IgD-negative memory B cell (primary cell): ENCODE measurements at regions not wholly inside any gene's neighbourhood (a gene's known extent, or its start where the extent isn't known, plus 50 kb on each side); places are given as distances from the start of the nearest gene placed in this dataset.

Experiments
- H3K27ac Mint-ChIP-seq, 3 donors: one replicate each; pipeline ENCODE4 v1.8.0; 2020 to 2022; ENCODE audit warnings: mild to moderate bottlenecking in 3 of 3, mixed read lengths in 3 of 3, moderate library complexity in 1 of 3
- H3K27me3 Mint-ChIP-seq: one replicate; pipeline ENCODE4 v1.8.0; 2021; ENCODE audit warnings: mixed read lengths
- H3K36me3 Mint-ChIP-seq: one replicate; pipeline ENCODE4 v1.8.0; 2020; ENCODE audit warnings: mild to moderate bottlenecking, mixed read lengths
- H3K4me1 Mint-ChIP-seq, 3 donors: one replicate each; pipeline ENCODE4 v1.8.0; 2020 to 2022; ENCODE audit warnings: mixed read lengths in 3 of 3, mild to moderate bottlenecking in 1 of 3
- H3K4me3 Mint-ChIP-seq, 4 donors: one replicate each; pipeline ENCODE4 v1.8.0; 2020 to 2022; ENCODE audit warnings: mild to moderate bottlenecking in 4 of 4, mixed read lengths in 4 of 4, moderate library complexity in 3 of 4
- H3K9me3 Mint-ChIP-seq, 3 donors: one replicate each; pipeline ENCODE4 v1.8.0; 2020 to 2021; ENCODE audit warnings: mixed read lengths in 3 of 3, mild to moderate bottlenecking in 1 of 3

DNA sequence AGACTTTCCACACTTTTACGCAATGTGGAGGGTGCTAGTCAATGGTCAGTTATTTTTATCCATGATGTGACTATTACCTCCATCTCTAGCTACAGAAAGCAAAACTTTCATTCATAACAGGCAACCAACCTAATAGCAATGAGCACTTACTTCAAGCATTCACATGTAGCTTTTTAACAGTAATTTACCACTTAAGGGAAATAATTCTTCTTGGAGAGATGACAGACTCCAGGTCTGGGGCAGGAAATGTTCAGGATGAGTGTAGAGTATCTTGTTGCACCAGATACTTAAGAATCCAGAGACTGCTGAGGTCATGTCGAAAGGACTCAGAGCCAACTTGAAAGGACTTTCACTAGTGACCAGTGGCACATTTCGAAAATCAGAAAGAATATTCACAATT, 347.6 kb downstream of the CHRM3 start:
- peak overlapping the region in 1 of 3 donors; percentile 47 for H3K27ac Mint-ChIP-seq
- no peaks in the 10 kb centered on the region for H3K27me3 Mint-ChIP-seq
- H3K36me3 Mint-ChIP-seq, result no peaks in the 10 kb centered on the region
- no peaks in the 10 kb centered on the region for H3K9me3 Mint-ChIP-seq
- no peaks in the 10 kb centered on the region for H3K4me1 Mint-ChIP-seq
- H3K4me3 Mint-ChIP-seq, result no peak overlapping the region

DNA sequence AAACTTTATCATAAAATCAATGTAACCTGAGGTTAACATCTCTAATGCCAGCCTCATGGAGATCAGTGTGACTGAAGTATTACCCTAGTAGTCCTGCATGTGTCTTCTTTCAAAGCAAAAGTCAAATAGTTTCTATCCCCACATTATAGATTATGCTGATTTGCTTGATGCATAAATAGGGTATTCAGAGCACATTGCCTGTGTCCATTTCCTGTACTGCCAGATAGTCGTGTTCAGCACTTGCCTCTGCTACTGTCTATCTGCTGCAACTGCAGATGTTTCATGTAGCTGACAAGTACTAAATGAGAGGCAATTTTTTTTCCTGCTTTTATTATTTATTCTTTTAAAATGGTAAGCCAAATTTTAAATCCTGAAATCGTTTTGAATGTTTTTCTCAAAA, 348.7 kb downstream of the CHRM3 start:
- no peaks in the 10 kb centered on the region for H3K36me3 Mint-ChIP-seq
- no peak overlapping the region for H3K27ac Mint-ChIP-seq
- no peaks in the 10 kb centered on the region for H3K27me3 Mint-ChIP-seq
- H3K4me1 Mint-ChIP-seq, result no peaks in the 10 kb centered on the region
- H3K4me3 Mint-ChIP-seq, result no peak overlapping the region
- peaks cover 0 to 7% (median 2%) of the 10 kb centered on the region in 3 donors for H3K9me3 Mint-ChIP-seq

DNA sequence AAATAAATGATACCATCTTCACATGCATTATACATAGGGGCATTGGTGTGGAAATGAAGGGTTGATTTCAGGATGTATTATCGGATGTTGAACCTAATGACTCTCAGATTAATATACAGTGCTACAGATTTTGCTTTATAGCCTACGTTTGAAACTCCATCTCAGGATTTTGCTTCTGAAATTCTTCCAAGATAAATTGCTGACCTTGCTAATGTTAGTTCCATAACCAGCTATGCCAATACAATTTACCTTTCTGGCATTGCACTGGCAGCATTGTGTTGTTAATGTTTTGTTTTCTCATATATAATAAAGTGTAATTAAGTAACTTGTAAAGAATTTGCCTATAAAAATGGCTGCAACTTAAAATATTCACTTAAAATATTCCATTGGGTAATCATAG, 350.1 kb downstream of the CHRM3 start:
- H3K27me3 Mint-ChIP-seq, result no peaks in the 10 kb centered on the region

DNA sequence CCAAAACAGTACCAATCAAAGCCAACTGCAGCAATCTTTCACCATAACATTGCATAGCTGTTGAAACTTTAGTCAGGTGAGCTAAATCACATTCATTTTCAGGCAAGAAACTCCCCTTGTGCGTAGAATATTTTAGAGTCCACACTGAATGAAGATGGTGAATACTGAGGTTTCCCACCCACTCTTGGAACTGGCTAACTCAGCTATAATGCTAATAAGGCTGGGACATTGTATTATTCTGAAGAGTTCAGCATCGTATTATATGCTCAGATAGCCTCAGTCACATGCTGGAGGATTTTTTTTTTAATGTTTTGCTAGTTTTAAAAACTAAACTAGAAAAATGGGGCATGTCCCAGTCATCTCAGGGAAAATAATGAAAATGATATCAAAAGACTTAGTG, 352.3 kb upstream of the FMN2 start:
- H3K27ac Mint-ChIP-seq, result no peak overlapping the region
- H3K4me3 Mint-ChIP-seq, result no peak overlapping the region
- H3K4me1 Mint-ChIP-seq, result no peaks in the 10 kb centered on the region
- no peaks in the 10 kb centered on the region for H3K27me3 Mint-ChIP-seq
- H3K36me3 Mint-ChIP-seq, result no peaks in the 10 kb centered on the region
- H3K9me3 Mint-ChIP-seq, result peaks cover 0 to 11% (median 2%) of the 10 kb centered on the region in 3 donors

More for the DNA sequence above, 350.1 kb downstream of the CHRM3 start:
- Mint-ChIP-seq H3K4me1 (no peaks in the 10 kb centered on the region), H3K36me3 (no peaks in the 10 kb centered on the region), H3K27ac (no peak overlapping the region), H3K4me3 (no peak overlapping the region), H3K9me3 (peaks cover 0 to 7% (median 2%) of the 10 kb centered on the region in 3 donors)

DNA sequence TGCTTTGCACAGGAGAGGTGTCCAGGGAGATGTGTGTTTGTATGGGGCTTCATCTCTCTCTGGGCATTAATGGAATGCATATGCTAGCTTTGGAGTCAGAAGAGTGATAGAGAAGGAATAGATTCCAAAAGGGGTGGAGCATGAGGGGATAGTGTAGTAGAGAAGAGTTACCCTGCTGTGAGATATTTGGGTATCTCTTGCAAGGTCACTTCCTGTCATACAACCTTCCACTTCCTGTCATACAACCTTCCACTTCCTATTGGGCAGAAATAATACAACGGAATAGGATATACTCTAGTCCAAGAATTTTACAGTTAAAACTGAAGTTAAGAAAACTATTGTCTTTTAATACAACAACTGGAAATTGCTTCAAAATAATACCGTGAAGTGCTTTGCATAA, 351.8 kb upstream of the FMN2 start:
- H3K4me1 Mint-ChIP-seq, result no peaks in the 10 kb centered on the region
- H3K4me3 Mint-ChIP-seq, result peak overlapping the region in 1 of 4 donors; percentile 67
- H3K36me3 Mint-ChIP-seq, result no peaks in the 10 kb centered on the region
- no peaks in the 10 kb centered on the region for H3K27me3 Mint-ChIP-seq
- H3K27ac Mint-ChIP-seq, result no peak overlapping the region
- H3K9me3 Mint-ChIP-seq, result peaks cover 0 to 11% (median 2%) of the 10 kb centered on the region in 3 donors

DNA sequence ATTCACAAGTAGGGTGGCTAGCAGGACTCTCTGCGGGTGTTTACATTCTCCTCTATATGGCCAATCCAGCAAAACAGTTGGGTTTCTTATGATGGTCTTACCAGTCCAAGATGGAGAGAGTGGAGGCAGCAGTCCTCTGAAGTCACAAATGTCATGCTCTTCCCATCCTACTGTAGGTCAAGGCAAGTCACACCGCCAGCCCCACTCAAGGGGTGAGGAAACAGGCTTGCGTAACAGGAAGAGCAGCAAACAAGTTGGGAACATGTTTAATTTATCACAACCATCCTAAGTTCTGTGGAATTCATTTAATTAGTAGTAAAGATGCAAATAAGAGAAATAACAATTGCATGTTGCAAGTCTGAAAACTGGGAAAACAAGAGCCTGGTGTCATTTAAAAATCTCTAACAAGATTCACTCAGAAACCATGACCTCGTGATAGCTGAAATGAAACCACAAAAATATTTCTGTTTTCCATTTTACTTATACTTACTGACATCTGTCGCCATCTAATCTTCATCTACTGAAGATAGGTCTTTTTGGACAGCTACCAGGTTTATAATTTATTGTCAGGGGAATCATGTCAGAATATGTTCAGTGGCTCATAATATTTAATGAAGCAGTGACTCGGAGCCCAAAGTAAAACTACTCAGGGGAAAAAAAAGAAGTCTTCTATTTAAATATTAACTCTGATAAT, 349.1 kb upstream of the FMN2 start:
- no peaks in the 10 kb centered on the region for H3K36me3 Mint-ChIP-seq
- no peak overlapping the region for H3K27ac Mint-ChIP-seq
- H3K4me3 Mint-ChIP-seq, result no peak overlapping the region
- H3K27me3 Mint-ChIP-seq, result no peaks in the 10 kb centered on the region
- no peaks in the 10 kb centered on the region for H3K4me1 Mint-ChIP-seq
- peaks cover 0 to 11% (median 2%) of the 10 kb centered on the region in 3 donors for H3K9me3 Mint-ChIP-seq

DNA sequence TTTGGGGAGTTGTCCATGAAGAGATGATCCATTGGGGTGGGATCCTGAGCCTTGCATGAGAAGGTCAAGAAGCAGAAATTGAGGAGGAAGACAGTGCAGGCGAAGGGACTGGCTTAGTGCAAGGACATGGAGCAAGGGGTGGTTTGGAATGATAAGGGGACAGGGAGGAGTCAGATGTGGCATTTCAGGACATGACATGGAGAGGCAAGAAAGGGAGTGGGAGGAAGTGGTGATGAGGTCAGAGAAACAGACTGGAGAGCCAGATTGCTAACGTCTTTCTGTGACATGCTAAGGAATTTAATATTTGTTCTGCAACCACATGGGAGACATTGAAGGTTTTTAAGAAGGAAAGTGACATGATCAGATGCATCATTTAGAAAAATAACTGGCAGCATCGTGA, 346.8 kb upstream of the FMN2 start:
- H3K36me3 Mint-ChIP-seq, result no peaks in the 10 kb centered on the region
- H3K27me3 Mint-ChIP-seq, result peaks cover under 1% of the 10 kb centered on the region
- H3K27ac Mint-ChIP-seq, result no peak overlapping the region
- no peak overlapping the region for H3K4me3 Mint-ChIP-seq
- H3K4me1 Mint-ChIP-seq, result no peaks in the 10 kb centered on the region
- peaks cover 0 to 6% (median under 1%) of the 10 kb centered on the region in 3 donors for H3K9me3 Mint-ChIP-seq

DNA sequence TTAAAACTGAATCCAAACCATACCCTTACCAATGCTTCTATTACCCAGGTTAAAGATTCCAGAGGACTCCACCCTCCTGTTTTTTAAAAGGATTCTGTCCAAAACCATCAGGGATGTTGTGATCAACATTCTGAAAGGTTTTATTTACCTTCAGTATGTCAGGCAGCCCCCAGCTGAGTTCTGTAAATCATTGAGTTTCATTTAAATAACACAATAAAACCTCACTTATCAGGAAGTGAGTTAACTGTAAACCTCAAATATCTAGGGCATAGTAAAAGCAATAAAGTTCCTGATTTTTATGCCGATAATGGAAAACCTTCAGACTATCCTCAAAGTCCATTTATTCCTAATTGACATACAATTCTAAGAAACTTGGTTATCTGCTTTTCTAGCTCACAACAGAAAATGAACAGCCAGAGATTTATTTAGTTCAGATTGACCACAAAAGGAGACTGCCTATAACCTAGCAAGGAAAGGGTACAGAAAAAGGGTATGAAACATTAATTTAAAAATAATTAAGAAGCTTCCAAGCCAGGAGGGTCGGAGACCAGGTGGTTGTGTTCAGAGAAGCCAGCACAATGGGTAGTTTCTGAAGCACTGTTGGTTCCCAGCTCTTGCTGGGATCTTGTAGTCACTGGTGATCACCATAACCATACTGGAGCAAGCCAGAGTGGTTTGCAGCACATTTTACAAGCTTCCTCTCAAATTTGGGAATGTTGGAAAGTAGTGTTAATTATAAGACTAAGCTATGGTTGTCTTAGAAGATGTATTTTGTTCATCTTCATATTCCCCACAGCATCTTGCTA, 336.4 kb upstream of the FMN2 start:
- Mint-ChIP-seq H3K36me3 (peaks cover 1% of the 10 kb centered on the region), H3K27me3 (no peaks in the 10 kb centered on the region), H3K4me1 (no peaks in the 10 kb centered on the region), H3K9me3 (peaks cover 0 to 4% (median 2%) of the 10 kb centered on the region in 3 donors), H3K4me3 (no peak overlapping the region), H3K27ac (no peak overlapping the region)

DNA sequence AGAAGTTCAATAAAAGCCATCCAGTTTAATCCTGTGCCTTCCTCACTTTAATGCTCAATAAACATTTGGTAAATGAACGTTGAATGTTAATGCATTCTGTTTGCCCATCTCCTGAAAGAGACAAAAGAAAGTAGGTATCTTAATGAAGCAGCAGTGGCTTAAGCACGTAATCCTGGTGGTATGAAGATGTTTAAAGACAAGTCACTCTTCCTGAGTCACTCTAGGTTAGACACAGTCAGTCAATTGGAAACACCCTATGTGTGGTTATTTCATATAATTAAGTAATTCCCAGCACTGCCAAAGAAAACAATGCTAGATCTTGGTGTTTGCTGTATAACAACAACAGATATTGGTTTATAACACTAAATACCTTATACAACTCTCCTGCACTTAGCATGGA, 334.0 kb upstream of the FMN2 start:
- no peaks in the 10 kb centered on the region for H3K27me3 Mint-ChIP-seq
- no peak overlapping the region for H3K27ac Mint-ChIP-seq
- no peak overlapping the region for H3K4me3 Mint-ChIP-seq
- no peaks in the 10 kb centered on the region for H3K36me3 Mint-ChIP-seq
- H3K9me3 Mint-ChIP-seq, result peaks cover 2 to 7% (median 2%) of the 10 kb centered on the region in 3 donors
- no peaks in the 10 kb centered on the region for H3K4me1 Mint-ChIP-seq

DNA sequence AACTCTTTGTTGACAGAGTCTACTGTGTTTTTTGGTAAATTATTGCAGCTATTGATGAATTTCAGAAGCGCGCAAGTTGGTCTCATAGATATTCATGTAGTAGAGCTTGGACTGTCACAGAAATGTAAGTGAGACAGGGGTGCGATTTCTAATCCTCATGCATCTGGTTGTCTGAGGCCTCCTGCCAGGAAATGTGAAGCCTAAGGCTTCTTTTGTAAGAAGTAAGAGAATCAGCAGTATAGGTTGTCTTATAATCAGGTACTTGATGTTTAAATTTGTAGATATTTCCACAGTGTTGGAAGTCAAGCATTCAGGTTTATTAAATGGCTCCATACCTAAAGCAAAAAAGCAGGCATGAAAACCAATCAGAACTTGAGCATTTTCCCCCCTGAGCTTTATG, 332.9 kb upstream of the FMN2 start:
- Mint-ChIP-seq H3K27ac (no peak overlapping the region), H3K27me3 (no peaks in the 10 kb centered on the region), H3K36me3 (no peaks in the 10 kb centered on the region), H3K4me3 (no peak overlapping the region), H3K4me1 (no peaks in the 10 kb centered on the region), H3K9me3 (peaks cover 2 to 7% (median 2%) of the 10 kb centered on the region in 3 donors)

DNA sequence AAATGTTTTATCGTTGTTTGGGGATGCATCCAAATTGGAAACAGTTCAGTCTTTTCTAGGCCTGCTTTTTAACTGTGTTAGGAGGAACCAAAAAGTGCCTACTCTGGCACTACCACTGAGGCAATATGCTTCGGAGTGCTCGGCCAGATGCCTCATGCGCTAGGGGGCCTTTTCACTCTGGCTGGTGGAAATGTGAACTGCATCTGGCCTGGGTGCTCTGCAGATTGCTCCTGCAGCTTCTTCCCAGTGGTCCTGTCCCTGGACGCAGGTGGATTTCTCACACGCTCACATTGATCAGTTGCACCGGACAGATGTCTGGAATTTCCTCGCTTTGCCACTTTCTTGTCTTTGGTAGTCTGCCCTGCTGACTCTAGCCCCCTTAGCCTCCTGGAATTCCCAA, 330.2 kb upstream of the FMN2 start:
- Mint-ChIP-seq H3K36me3 (no peaks in the 10 kb centered on the region), H3K27ac (no peak overlapping the region), H3K4me1 (no peaks in the 10 kb centered on the region), H3K9me3 (peaks cover 2 to 7% (median 4%) of the 10 kb centered on the region in 3 donors), H3K27me3 (no peaks in the 10 kb centered on the region), H3K4me3 (no peak overlapping the region)

DNA sequence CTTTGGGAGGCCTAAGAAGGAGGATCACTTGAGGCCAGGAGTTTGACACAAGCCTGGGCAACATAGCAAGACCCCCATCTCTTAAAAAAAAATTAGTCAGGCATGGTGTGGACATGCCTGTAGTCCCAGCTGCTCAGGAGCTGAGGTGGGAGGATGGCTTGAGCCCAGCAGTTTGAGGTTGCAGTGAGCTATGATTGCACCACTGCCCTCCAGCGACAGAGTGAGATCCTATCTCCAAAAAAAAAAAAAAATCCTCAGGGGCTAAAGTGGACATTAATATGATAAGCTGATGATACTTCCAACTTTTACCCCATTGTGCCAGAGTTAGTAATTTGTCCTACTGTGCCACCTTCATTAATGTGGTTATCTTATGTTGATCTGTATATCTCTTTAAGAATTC, 327.8 kb upstream of the FMN2 start:
- no peaks in the 10 kb centered on the region for H3K27me3 Mint-ChIP-seq
- H3K4me3 Mint-ChIP-seq, result no peak overlapping the region
- H3K36me3 Mint-ChIP-seq, result no peaks in the 10 kb centered on the region
- no peak overlapping the region for H3K27ac Mint-ChIP-seq
- peaks cover 2 to 7% (median 2%) of the 10 kb centered on the region in 3 donors for H3K9me3 Mint-ChIP-seq
- H3K4me1 Mint-ChIP-seq, result no peaks in the 10 kb centered on the region

DNA sequence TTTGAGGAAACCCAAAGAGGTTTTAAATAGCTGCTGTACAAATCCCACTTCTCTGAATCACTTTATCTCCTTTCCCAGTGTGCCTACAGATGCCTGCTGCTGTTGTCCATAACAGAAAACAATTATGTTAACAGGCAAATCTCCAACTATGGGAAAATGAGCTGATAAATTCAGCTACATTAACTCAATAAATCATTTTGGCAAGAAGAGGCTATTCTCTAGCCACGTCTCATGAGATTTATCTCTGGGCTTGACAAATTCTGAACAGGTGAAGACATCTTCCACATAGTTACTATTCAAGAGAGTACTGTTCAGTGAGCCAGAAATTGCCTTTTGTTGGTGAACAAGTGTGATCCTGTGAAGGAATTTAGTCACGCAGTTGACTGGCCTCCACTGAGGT, 327.1 kb upstream of the FMN2 start:
- peaks cover 2 to 12% (median 2%) of the 10 kb centered on the region in 3 donors for H3K9me3 Mint-ChIP-seq
- no peak overlapping the region for H3K27ac Mint-ChIP-seq
- no peak overlapping the region for H3K4me3 Mint-ChIP-seq
- no peaks in the 10 kb centered on the region for H3K36me3 Mint-ChIP-seq
- H3K4me1 Mint-ChIP-seq, result no peaks in the 10 kb centered on the region
- no peaks in the 10 kb centered on the region for H3K27me3 Mint-ChIP-seq

DNA sequence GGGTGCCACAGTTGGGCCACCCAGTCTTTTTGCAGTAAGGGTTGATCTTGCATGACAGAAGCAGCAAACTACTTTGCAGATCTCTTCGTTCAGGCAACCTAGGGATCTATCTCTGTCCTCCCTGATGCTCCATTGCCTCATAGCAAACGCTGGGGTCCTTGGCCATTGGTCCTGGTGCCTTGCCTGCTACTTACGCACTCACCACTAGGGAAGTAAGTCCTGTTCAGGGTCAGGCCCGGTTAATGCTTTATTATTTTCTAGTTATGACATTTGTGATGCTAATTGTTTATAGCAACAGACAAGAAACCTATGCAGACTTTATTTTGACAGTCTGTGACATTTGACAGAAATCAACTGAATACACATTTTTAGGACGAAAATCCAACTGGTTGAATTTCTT, 326.5 kb upstream of the FMN2 start:
- no peak overlapping the region for H3K4me3 Mint-ChIP-seq
- H3K9me3 Mint-ChIP-seq, result peaks cover 2 to 12% (median 2%) of the 10 kb centered on the region in 3 donors
- no peaks in the 10 kb centered on the region for H3K4me1 Mint-ChIP-seq
- no peaks in the 10 kb centered on the region for H3K36me3 Mint-ChIP-seq
- H3K27ac Mint-ChIP-seq, result no peak overlapping the region
- no peaks in the 10 kb centered on the region for H3K27me3 Mint-ChIP-seq

DNA sequence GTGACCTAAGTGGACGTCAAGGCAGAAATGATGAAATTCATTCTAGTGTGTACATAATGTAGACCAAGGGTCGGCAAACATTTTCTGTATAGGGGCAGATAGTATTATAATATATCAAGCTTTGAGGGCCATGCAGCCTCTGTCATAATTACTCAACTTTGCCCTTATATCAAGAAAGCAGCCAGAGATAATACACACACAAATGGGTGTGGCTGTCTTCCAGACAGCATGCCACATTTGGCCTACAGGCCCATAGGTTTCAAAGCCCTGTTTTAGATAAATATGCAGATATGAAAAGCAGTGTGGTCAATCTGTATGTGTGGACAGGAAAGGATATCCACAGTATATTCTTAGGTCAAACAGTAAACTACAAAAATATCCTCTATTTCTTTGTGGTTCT, 320.1 kb upstream of the FMN2 start:
- no peaks in the 10 kb centered on the region for H3K36me3 Mint-ChIP-seq
- no peak overlapping the region for H3K4me3 Mint-ChIP-seq
- H3K27ac Mint-ChIP-seq, result no peak overlapping the region
- H3K4me1 Mint-ChIP-seq, result peaks cover 0 to 1% (median 0%) of the 10 kb centered on the region in 3 donors
- peaks cover 3 to 22% (median 6%) of the 10 kb centered on the region in 3 donors for H3K9me3 Mint-ChIP-seq
- peaks cover 1% of the 10 kb centered on the region for H3K27me3 Mint-ChIP-seq

DNA sequence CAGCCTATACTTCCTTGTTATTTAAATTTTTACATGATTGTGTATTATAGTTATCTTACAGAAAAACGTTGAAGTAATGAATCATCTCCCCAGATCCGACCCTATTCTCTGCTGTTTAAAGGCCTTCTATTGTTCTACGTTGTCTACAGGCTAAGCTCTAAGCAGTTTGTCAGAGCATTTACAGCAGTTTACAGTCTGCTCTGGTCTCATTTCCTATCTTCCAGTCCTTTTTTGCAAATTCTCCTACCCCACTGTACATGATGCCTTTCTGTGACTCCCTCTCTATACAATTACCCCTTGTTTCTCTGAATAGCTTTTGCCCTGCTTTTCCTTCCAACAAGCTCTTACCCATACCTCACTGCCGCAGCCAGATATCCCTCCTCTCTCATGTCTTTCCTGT, 319.2 kb upstream of the FMN2 start:
- peaks cover 0 to 1% (median 0%) of the 10 kb centered on the region in 3 donors for H3K4me1 Mint-ChIP-seq
- no peaks in the 10 kb centered on the region for H3K36me3 Mint-ChIP-seq
- no peak overlapping the region for H3K27ac Mint-ChIP-seq
- H3K9me3 Mint-ChIP-seq, result peaks cover 3 to 22% (median 6%) of the 10 kb centered on the region in 3 donors
- no peak overlapping the region for H3K4me3 Mint-ChIP-seq
- peaks cover 1% of the 10 kb centered on the region for H3K27me3 Mint-ChIP-seq
